ENCODE measurements at regions not wholly inside any gene's neighbourhood (a gene's known extent, or its start where the extent isn't known, plus 50 kb on each side); places are given as distances from the start of the nearest gene placed in this dataset.

- TF ChIP-seq PBX2 (CRISPR knock-in tag; IDR thresholded peaks at IDR 0.05; ENCODE audit: low read depth) (no peak), PBX2 (tag; conservative IDR thresholded peaks at IDR 0.05; ENCODE audit: low read depth) (no peak), CTCF (IDR thresholded peaks at IDR 0.05 in 2 of 3, conservative IDR thresholded peaks at IDR 0.05 in 1 of 3; ENCODE audit: insufficient read depth in 2 of 3, low read depth in 1 of 3, low read length in 3 of 3) (no peak), JUND (IDR thresholded peaks at IDR 0.05; ENCODE audit: borderline replicate concordance, low read depth, low read length) (no peak), JUND (tag; IDR thresholded peaks at IDR 0.05; ENCODE audit: borderline replicate concordance, low read depth, low read length) (no peak), RBM15 (IDR thresholded peaks at IDR 0.05; ENCODE audit: insufficient read depth, low read length) (no peak)
Observed at GRCh38 chr2:60676706-60677330, 79.2 kb upstream of the PAPOLG start.

Measured in K562 (cell line).